Ureter (tissue), 1 donor: ENCODE measurements at regions not wholly inside any gene's neighbourhood (a gene's known extent, or its start where the extent isn't known, plus 50 kb on each side); places are given as distances from the start of the nearest gene placed in this dataset.
"Not testable (repeated sequence)": the region's sequence is repeated elsewhere in the genome, so short reads cannot be mapped to it uniquely, and the experiment has no call there.

Experiments
- DNase-seq: peaks from one replicate; pipeline ENCODE4 v3.0.0-alpha.2; 2020; ENCODE audit warnings: low spot score
- donor health status: DM: yes; HTN: yes; CAD: no.

DNA sequence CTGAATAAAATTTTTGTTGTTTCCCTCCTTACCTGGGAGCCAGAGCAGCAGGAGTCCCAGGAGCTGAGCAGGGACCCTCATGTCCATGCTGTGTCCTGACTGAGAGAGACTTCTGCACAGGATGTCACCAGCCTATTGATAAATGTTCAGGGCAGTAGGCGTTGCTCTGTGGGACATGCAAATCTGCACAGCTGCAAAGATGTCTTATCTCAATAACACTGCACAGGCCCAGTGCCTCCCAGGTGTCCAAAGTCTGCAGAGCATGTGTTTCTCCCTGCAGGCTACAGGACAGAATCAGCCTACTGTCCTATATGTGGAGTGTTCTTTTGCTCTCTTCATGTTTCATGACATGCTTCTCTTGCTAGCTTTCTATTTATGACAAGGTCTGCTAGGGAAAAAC is 522.3 kb downstream of the RPIA start:
- not testable (repeated sequence) for DNase-seq

GRCh38 chr2:89221474-89221873 is 530.0 kb downstream of the RPIA start:
- DNase-seq: not testable (repeated sequence)

DNA sequence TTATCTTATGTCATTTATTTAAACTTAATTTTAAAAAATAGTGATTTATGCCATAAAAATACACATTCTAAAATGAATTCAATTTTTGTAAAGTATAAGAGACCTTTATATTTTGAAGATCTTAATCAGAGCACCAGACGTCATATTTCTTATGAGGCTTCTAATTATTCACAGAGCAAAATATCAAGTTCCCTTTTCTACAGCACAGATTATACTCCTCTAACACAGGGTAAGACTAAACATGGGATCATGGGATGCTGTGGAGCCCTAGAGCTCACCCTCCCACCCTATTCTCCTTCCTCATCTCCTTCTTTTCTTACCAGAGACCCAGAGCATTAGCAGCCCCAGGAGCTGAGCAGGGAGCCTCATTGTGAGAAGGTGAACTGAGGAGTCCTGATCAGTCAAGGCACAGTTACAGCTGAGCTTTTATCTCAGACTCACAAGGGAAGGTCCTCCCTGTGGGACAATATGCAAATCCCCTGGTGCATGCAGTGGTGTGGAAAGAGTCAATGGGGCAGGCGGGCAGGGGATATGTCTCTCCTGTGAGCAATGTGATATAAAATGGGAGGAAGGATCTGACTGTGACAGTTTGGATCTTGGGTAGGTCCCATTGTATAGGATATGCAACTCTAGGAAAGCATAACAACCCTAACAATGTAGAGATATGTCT is 530.7 kb downstream of the RPIA start:
- DNase-seq: not testable (repeated sequence)

- not testable (repeated sequence) for DNase-seq
These were observed 533.3 kb downstream of the RPIA start for GRCh38 chr2:89224803-89225202.

- DNase-seq: not testable (repeated sequence)
These were observed 538.5 kb downstream of the RPIA start for GRCh38 chr2:89229979-89230378.

GRCh38 chr2:89231241-89231640 is 539.8 kb downstream of the RPIA start:
- DNase-seq: not testable (repeated sequence)

- not testable (repeated sequence) for DNase-seq
These were observed 542.5 kb downstream of the RPIA start for GRCh38 chr2:89233931-89234330.

- not testable (repeated sequence) for DNase-seq
These were observed 543.5 kb downstream of the RPIA start for GRCh38 chr2:89234818-89235466.

GRCh38 chr2:89236832-89237450 is 545.5 kb downstream of the RPIA start:
- not testable (repeated sequence) for DNase-seq

- not testable (repeated sequence) for DNase-seq
These were observed 546.3 kb downstream of the RPIA start for GRCh38 chr2:89237783-89238182.

- not testable (repeated sequence) for DNase-seq
These were observed 551.7 kb downstream of the RPIA start for GRCh38 chr2:89243114-89243700.

DNA sequence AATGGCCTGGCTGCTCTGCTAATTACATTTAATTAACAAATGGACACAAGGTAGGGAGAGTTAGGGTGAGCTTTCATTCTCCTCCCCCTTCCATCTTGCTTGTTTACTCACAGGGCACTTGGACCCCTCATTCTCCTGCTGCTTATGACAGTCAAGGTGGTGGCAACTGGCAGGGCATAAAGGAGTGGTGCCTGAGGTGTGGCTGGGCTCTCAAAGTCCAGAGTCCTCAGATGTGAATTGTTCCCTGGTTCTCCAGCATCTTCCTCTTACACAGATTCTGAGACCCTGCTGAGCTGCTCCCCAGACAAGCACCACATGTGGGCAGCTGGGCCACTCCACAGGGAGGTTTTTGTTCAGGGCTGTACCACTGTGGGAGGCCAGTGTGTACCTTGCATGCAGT is 552.9 kb downstream of the RPIA start:
- DNase-seq: not testable (repeated sequence)

DNA sequence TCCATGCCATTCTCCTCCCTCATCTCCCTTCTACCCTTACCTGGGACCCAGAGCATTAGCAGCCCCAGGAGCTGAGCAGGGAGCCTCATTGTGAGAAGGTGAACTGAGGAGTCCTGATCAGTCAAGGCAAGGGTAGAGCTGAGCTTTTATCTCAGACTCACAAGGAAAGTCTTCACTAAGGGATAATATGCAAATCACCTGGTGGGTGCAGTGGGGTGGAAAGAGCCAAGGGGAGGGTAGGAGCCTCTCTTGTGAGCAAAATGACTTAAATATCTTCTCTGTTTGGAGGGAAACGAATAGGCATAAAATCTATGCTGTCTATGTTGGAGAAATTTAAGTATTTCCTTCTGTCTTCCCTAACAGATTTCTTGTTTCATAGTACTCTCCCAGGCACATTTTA is 554.0 kb downstream of the RPIA start:
- not testable (repeated sequence) for DNase-seq

GRCh38 chr2:89246027-89246426 is 554.6 kb downstream of the RPIA start:
- not testable (repeated sequence) for DNase-seq

- DNase-seq: not testable (repeated sequence)
These were observed 555.1 kb downstream of the RPIA start for GRCh38 chr2:89246620-89247019.

DNA sequence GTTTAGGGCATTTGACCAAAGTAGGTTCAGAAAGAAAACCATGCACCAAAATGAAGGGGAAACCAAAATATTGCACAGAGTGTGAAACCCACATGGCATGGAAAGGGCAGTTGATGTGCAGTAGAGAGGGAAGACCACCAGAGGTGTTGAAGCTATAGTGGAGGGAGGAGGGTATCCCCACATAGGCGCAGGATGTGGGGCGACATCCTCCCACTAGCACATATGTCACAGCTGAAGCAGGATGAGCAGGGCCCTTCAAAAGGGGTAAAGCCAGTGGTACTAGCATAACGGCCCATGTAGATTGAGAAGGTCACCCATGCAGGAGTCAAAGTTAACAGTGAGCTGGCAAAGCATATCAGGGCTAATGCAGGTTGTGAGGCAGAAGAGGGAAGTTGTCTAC is 563.5 kb downstream of the RPIA start:
- DNase-seq: not testable (repeated sequence)

DNA sequence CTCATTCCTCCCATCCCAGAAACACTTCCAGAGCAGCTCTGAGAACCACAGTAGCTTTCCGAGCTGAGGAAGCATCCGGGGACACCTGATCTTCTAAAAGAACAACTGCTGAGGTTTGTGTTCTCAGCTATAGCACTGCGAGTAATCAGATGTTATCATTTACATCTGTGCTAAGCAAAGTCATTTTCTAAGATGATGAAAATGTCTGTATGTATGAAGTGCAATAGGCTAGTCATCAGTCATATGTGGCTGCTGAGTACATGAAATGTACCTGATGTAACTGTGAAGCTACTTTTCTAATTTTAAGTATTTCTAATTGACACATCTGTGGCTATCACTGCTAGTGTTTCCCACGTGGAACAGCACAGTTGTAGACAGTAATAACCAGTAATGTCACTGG is 582.0 kb downstream of the RPIA start:
- not testable (repeated sequence) for DNase-seq

DNA sequence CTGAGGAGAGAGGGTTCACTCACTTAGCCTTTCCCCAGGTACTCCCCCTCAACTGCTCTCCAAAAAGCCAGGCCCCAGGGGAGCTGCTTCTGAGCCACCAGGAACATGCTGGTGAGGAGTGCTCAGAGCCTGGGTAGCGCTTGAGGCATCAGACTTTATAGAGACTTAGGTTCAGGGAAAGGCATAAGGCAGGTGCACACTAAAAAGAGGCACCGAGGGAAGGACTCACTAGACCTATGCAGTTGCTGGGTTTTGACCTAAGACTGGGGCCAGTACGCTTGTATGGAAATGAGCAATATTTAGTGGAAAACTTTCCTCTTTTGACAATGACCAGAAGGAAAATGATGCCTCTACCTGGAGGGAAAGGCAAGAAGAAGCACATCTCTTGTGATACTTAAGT is 589.1 kb downstream of the RPIA start:
- not testable (repeated sequence) for DNase-seq

DNA sequence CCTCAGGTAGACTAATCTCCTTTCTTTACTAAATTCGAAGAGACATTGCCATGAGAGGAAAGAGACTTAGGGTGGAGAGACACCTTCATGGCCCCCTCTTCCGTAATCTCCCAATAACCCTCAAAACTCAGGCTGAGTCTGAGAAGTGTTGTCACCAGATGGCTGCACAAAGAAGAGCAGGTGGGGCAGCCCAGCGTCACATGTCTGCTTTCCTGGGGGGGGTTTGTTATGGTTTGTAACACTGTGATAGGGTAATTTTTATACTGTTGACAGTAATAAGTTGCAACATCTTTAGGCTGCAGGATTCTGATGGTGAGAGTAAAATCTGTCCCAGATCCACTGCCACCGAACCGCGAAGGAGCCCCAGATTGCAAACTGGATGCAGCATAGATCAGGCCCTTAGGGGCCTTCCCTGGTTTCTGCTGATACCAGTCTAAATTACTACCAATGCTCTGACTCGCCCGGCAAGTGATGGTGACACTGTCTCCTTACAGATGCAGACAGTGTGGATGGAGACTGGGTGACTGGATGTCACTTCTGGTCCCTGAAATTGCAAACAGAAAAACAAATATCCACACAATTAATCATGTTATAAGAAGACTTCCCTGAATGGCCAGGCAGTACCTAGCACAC is 595.1 kb downstream of the RPIA start:
- DNase-seq: not testable (repeated sequence)

DNA sequence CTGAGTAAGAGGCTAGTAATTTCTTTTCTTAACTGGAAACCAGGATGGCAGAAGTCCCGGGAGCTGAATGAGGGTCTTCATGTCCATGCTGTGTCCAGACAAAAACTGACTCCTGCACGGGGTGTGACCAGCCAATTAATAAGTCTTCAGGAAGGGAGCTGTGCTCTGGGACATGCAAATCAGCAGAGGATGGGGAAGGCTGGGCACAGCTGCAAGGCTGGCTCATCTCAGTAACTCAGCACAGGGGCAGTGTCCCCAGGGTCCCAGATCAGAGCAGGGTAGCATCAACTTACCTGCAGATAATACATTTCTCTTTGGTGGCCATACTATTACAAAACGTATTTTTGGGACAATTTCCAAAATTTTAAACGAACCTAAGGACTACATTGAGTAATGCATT is 595.6 kb downstream of the RPIA start:
- not testable (repeated sequence) for DNase-seq

DNA sequence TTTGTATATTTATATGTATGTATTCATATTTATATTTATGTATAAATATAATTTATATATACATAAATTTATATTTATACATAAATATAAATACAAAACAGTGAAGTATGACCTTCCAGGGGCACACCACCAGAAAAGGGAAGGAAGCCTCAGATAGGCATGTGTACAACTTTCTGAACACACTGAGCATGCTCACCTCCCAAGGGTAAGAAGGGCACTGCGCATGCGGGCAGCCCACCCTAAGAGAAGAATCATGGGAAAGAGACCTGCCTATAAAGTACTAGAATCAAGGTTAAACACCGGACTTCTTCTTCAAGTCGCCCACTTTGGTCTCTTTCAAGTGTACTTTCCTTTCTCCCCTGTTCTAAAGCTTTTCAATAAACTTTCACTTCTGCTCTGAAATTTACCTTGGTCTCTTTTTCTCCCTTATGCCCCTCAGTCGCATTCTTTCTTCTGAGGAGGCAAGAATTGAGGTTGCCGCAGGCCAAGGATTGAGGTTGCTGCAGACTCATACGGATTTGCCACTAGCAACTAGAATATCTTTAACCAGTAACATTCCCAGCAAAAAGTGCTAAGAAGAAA is 600.3 kb downstream of the RPIA start:
- not testable (repeated sequence) for DNase-seq

DNA sequence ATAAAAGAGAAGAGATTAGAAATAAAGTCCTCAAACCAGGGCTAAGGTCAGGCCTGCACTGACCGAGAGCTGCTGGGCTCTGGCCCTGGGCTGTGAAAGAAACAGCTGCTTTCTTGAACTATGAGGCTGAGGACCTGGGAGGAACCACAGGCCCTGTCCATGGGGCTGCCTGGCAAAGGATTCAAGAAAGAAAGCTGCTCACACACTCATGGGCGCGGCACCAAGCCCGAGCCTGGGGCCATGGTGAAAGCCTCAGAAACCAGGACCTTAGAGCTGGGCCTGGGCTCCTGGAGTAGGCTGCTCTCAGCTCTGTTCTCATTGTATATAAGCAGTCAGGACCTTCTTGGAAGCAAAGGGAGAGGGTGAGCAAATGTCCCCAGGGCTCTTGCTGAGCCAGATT is 601.9 kb downstream of the RPIA start:
- not testable (repeated sequence) for DNase-seq
